ENCODE measurements at regions not wholly inside any gene's neighbourhood (a gene's known extent, or its start where the extent isn't known, plus 50 kb on each side); places are given as distances from the start of the nearest gene placed in this dataset.

DNA sequence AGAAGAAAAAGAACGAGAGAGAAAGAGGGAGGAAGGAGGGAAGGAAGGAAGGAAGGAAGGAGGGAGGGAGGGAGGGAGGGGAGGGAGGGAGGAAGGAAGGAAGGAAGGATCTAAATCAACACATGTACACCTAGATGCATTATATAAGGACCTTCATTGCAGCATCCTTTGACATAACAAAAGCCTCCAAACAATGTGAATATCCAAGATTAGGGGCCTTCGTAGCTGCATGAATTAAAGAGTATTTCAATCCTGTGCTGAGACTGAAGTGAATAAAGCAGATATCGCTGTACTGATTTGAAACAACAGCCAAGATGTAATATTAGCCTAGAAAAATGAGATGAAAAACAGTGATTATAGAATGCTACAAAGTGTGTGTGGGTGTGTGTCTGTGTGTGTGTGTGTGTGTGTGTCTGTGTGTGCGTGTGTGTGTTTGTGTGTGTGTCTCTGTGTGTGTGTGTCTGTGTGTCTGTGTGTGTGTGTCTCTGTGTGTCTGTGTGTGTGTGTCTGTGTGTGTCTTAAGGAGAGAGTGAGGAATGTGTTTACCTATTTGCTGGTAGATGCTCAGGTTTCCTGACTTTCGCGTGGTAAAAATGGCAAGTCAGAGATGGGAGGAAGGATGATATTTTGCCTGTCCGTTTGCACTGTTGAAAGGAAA, 129.0 kb upstream of the PTPN1 start:
- Histone ChIP-seq H2BK5ac (ENCODE audit: low read length) (no peak overlapping the region), H3K4me1 (ENCODE audit: control insufficient read depth in 2 of 2, insufficient read depth in 1 of 2, low read depth in 1 of 2, low read length in 2 of 2) (peaks cover 0 to 2% of the 10 kb centered on the region in 2 donors), H2BK12ac (ENCODE audit: low read length) (no peak overlapping the region), H2AK5ac (ENCODE audit: low read depth, low read length) (no peak overlapping the region), H3K4ac (ENCODE audit: low read length) (no peak overlapping the region), H2BK15ac (ENCODE audit: low read length) (no peak overlapping the region), H4K91ac (ENCODE audit: low read depth, low read length, poor library complexity) (no peak overlapping the region), H3K79me1 (ENCODE audit: low read depth, low read length) (no peaks in the 10 kb centered on the region), H3K9ac (ENCODE audit: low read depth, low read length, poor library complexity) (peak overlapping the region; percentile 9), H3K14ac (ENCODE audit: low read length) (no peak overlapping the region), H3K9me3 (replicated peaks in 1 of 2; ENCODE audit: control insufficient read depth in 2 of 2, insufficient read depth in 1 of 2, low read depth in 1 of 2, low read length in 2 of 2) (no peaks in the 10 kb centered on the region), H4K8ac (ENCODE audit: low read depth, low read length) (no peak overlapping the region), H2BK120ac (ENCODE audit: low read depth, low read length) (no peak overlapping the region), H3K4me2 (ENCODE audit: insufficient read depth, low read length, poor library complexity, severe bottlenecking) (no peak overlapping the region), H2AFZ (ENCODE audit: low read length) (no peak overlapping the region), H3K36me3 (replicated peaks in 1 of 2; ENCODE audit: control insufficient read depth in 2 of 2, insufficient read depth in 2 of 2, low read length in 2 of 2) (no peaks in the 10 kb centered on the region), H3K18ac (ENCODE audit: low read length) (no peak overlapping the region), H3K4me3 (ENCODE audit: low read length in 2 of 2) (no peak overlapping the region), H3K27me3 (ENCODE audit: control insufficient read depth in 3 of 3, insufficient read depth in 3 of 3, low read depth in 1 of 3, low read length in 3 of 3) (peaks cover 0 to 36% (median 0%) of the 10 kb centered on the region in 3 experiments), H3K27ac (replicated peaks; ENCODE audit: low read length) (no peak overlapping the region), H3K23ac (ENCODE audit: low read depth, low read length, poor library complexity) (no peak overlapping the region)
- no peak for DNase-seq (ENCODE audit: low spot score)
- 100% methylated on average over 1 of the region's 7 CpGs; no CpG with 5 or more reads in 1 of the 2 donors for WGBS, 2 donors (ENCODE audit: extremely low coverage in 2 of 2, insufficient read length in 2 of 2, insufficient replicate concordance in 1 of 2)

DNA sequence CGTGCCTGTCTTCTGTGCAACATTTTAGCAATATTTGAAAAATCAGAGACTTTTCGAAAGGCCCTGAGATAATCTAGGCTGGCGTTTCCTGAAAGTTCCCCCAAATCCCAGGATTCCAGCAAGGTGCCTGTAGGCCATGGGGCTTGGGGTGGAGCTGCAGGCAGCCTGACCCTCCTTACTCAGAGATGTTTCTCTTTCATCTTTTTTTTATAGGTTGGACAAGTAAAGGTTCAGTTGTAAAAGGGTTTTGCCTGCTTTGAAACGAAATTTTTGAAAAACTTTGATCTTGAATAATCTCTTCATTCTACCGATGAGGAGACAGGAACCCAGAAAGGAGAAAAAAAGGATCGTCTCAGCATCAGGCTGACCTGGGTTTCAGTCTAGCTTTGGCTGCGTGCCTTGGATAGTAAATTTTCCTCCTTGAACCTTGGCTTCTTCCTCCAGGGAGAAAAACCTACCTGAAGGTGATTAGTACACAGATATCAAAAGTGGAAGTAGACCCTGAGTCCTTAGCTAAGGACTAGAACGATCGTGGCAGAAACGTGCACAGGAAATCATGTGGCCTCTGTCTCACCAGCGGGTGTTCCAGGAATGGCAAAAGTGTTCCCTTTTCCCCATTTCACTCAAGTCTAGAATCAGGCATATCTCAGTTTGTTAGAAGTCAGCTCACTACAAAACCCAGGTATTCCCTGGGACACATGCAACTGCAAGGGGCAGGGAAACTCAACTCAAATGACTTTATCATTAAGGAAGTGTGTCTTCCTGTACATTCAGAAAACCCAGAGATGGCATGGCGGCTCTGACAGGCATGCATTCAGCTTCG, 128.2 kb upstream of the PTPN1 start:
- WGBS, 2 donors (ENCODE audit: extremely low coverage in 2 of 2, insufficient read length in 2 of 2, insufficient replicate concordance in 1 of 2): no CpG with 5 or more reads among the region's 13 CpGs
- no peak overlapping the region for H3K27ac ChIP-seq (replicated peaks; ENCODE audit: low read length)

DNA sequence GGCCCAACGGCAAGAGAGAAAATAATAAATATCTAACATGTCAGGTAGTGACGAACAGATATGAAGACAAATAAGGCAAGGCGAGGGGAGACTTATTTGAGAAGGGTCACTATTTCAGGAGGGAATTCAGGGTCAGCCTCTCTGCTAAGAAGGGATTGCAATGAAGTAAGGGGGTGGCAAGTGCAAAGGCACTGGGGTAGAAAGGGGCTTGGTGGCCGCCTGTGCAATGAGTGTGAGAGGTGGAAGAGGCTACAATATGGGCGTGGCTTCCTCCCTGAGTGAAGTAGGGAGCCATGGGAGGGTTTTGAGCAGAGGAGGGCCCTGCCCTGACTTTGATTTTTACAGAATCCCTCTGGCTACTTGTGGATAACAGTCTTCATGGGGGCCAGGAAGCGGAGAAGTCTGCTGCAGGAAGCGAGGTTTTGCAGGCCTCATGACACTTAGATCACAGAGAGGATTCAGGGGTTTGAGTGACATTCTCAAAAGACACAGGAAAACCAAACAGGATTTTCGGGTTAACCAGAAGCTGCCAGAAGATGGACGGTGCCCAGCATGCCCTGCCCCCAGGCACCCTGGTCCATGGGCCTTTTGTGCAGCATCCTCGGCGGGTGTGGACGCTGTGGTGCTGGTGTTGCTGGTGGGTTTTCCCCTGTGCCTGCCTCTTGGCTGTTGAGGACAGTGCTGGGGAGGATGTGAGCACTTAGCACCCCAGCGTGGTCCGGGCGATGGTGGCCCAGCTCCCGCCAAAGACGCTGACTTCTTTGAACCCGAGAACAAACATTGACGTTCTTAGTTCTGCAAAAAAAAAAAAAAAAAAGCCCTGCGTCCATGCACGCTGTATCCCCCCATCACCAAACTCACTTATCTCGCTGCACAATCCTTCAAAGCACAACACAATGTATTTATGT, 124.2 kb upstream of the PTPN1 start:
- Histone ChIP-seq H3K4me1 (ENCODE audit: control insufficient read depth in 2 of 2, insufficient read depth in 1 of 2, low read depth in 1 of 2, low read length in 2 of 2) (peaks cover 0 to 2% of the 10 kb centered on the region in 2 donors), H3K79me1 (ENCODE audit: low read depth, low read length) (no peaks in the 10 kb centered on the region), H3K23ac (ENCODE audit: low read depth, low read length, poor library complexity) (no peak overlapping the region), H3K36me3 (replicated peaks in 1 of 2; ENCODE audit: control insufficient read depth in 2 of 2, insufficient read depth in 2 of 2, low read length in 2 of 2) (no peaks in the 10 kb centered on the region), H3K9ac (ENCODE audit: low read depth, low read length, poor library complexity) (no peak overlapping the region), H2BK120ac (ENCODE audit: low read depth, low read length) (no peak overlapping the region), H3K4me3 (ENCODE audit: low read length in 2 of 2) (no peak overlapping the region), H2BK15ac (ENCODE audit: low read length) (no peak overlapping the region), H2BK12ac (ENCODE audit: low read length) (no peak overlapping the region), H3K4me2 (ENCODE audit: insufficient read depth, low read length, poor library complexity, severe bottlenecking) (no peak overlapping the region), H3K14ac (ENCODE audit: low read length) (no peak overlapping the region), H2AK5ac (ENCODE audit: low read depth, low read length) (peak overlapping the region; percentile 57), H4K8ac (ENCODE audit: low read depth, low read length) (no peak overlapping the region), H3K18ac (ENCODE audit: low read length) (peak overlapping the region; percentile 42), H3K4ac (ENCODE audit: low read length) (no peak overlapping the region), H3K27me3 (ENCODE audit: control insufficient read depth in 3 of 3, insufficient read depth in 3 of 3, low read depth in 1 of 3, low read length in 3 of 3) (peaks cover 0 to 45% (median 0%) of the 10 kb centered on the region in 3 experiments), H4K91ac (ENCODE audit: low read depth, low read length, poor library complexity) (no peak overlapping the region), H2AFZ (ENCODE audit: low read length) (no peak overlapping the region), H2BK5ac (ENCODE audit: low read length) (no peak overlapping the region), H3K27ac (replicated peaks; ENCODE audit: low read length) (no peak overlapping the region), H3K9me3 (replicated peaks in 1 of 2; ENCODE audit: control insufficient read depth in 2 of 2, insufficient read depth in 1 of 2, low read depth in 1 of 2, low read length in 2 of 2) (no peaks in the 10 kb centered on the region)
- no CpG with 5 or more reads among the region's 22 CpGs for WGBS, 2 donors (ENCODE audit: extremely low coverage in 2 of 2, insufficient read length in 2 of 2, insufficient replicate concordance in 1 of 2)
- DNase-seq (ENCODE audit: low spot score): no peak

More for the DNA sequence above, 128.2 kb upstream of the PTPN1 start:
- no peak overlapping the region for H2BK15ac ChIP-seq (ENCODE audit: low read length)
- no peak overlapping the region for H3K4me2 ChIP-seq (ENCODE audit: insufficient read depth, low read length, poor library complexity, severe bottlenecking)
- H2BK5ac ChIP-seq (ENCODE audit: low read length): no peak overlapping the region
- H3K79me1 ChIP-seq (ENCODE audit: low read depth, low read length): no peaks in the 10 kb centered on the region
- no peak for DNase-seq (ENCODE audit: low spot score)
- H3K18ac ChIP-seq (ENCODE audit: low read length): no peak overlapping the region
- H3K9me3 ChIP-seq (replicated peaks in 1 of 2; ENCODE audit: control insufficient read depth in 2 of 2, insufficient read depth in 1 of 2, low read depth in 1 of 2, low read length in 2 of 2): no peaks in the 10 kb centered on the region
- H2BK120ac ChIP-seq (ENCODE audit: low read depth, low read length): no peak overlapping the region
- H3K36me3 ChIP-seq (replicated peaks in 1 of 2; ENCODE audit: control insufficient read depth in 2 of 2, insufficient read depth in 2 of 2, low read length in 2 of 2): no peaks in the 10 kb centered on the region
- H2BK12ac ChIP-seq (ENCODE audit: low read length): no peak overlapping the region
- H4K91ac ChIP-seq (ENCODE audit: low read depth, low read length, poor library complexity): no peak overlapping the region
- H2AFZ ChIP-seq (ENCODE audit: low read length): no peak overlapping the region
- H2AK5ac ChIP-seq (ENCODE audit: low read depth, low read length): no peak overlapping the region
- no peak overlapping the region for H3K23ac ChIP-seq (ENCODE audit: low read depth, low read length, poor library complexity)
- no peak overlapping the region for H3K4me3 ChIP-seq (ENCODE audit: low read length in 2 of 2)
- H3K27me3 ChIP-seq (ENCODE audit: control insufficient read depth in 3 of 3, insufficient read depth in 3 of 3, low read depth in 1 of 3, low read length in 3 of 3): peaks cover 0 to 38% (median 0%) of the 10 kb centered on the region in 3 experiments
- H3K9ac ChIP-seq (ENCODE audit: low read depth, low read length, poor library complexity): no peak overlapping the region
- peaks cover 0 to 2% of the 10 kb centered on the region in 2 donors for H3K4me1 ChIP-seq (ENCODE audit: control insufficient read depth in 2 of 2, insufficient read depth in 1 of 2, low read depth in 1 of 2, low read length in 2 of 2)
- no peak overlapping the region for H3K14ac ChIP-seq (ENCODE audit: low read length)
- H4K8ac ChIP-seq (ENCODE audit: low read depth, low read length): no peak overlapping the region
- H3K4ac ChIP-seq (ENCODE audit: low read length): no peak overlapping the region

Measured in neuronal stem cell (in vitro differentiated cells).